NCI-H1436 (cell line): ENCODE measurements at regions not wholly inside any gene's neighbourhood (a gene's known extent, or its start where the extent isn't known, plus 50 kb on each side); places are given as distances from the start of the nearest gene placed in this dataset.

Experiments used
- DNase-seq: peaks from one replicate; lab custom pipeline; 2025; lab: John Stamatoyannopoulos, UW

DNA sequence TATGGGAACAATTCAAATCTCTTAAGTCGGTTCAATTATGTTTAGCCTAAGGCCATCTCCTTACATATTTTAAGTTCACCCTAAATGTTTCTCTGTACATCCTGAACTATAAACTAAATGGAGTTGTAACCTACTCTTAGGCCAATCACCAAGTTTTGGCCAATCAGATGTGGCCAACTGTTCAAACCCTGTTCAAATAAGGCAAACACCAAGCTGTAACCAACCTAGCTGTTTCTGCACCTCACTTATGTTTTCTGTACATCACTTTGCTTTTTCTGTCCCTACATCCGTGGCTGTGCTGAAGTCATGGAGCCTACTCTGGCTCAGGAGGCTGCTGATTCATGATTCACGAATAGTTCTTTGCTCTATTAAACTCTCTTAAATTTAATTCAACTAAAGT, 165.3 kb downstream of the GASK1B start:
- no peak for DNase-seq

DNA sequence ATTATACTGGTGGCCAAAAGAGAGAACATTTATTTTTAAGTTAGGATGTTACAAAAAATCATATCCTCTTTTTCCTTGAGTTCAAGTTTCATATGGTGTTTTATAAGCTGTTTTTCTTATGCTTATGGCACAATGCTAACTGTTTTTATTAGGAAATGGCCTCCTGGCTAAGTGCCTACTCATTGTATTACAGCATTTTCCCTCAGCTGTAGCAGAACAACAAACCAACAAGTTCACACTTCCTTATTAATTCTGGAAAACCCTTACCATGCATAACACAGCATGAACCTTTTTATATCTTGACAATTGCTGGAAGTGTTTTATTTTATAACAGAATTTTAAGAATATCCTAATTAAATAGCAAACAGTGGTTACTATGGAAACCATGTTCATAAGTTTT, 165.8 kb downstream of the GASK1B start:
- DNase-seq = no peak

DNA sequence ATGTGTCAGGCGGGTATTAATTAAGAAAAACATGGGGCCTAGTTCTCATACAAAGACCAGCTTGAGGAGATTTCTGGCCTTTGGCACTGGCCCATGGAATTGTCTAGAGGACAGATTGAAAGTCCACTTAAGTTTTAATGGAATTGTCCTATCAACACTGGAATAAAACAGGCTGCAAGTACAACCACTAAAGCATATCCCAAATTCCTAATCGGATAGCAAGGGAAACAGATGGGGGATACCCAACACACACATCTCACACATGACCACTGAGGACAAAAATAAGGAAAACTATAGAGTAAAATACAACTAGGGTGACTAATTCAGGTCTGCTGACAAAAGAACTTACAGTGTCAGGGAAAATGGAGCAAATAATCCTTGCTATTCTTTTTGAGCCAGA, 167.8 kb downstream of the GASK1B start:
- DNase-seq = no peak

DNA sequence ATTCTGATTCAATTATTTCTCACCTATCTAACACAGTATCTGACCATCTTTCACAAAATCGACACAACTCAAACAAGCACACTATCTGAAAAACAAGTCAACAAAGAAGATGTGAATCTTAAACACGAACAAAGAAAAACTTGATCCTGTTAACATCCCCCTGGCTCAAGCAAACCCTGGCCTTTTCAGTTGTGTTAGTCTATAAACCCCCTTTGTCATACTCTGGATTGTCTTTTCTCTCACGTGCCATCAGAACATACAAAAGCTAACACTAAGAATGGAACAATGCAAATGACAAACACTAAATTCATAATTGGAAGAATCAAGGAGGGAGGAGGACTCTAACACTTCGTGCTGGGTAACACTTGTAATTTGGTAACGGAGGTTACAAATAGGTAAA, 168.7 kb downstream of the GASK1B start:
- no peak for DNase-seq

DNA sequence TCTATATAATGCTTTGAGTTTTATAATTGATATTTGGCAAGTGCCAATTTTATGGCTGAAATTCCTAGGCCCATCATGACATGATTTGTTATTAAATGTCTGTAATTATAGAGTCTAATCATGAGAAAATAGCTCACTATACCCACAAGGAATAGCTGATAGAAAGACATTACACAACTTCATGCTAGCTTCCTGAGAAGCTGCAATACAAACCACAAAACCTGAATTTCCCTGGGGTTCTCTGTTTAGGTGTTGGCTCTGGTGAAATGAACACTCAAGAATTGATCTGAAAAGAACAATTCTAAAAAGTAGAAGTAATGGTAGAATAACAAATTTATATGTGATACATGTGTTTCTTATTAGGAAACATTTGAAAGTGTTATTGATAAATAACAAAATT, 169.6 kb downstream of the GASK1B start:
- DNase-seq = no peak

- no peak for DNase-seq
Observed at GRCh38 chr4:158002173-158002572, 170.7 kb downstream of the GASK1B start.

- DNase-seq = no peak
Observed at GRCh38 chr4:158001756-158002155, 171.1 kb downstream of the GASK1B start.

- no peak for DNase-seq
Observed at GRCh38 chr4:157999723-158000122, 173.1 kb downstream of the GASK1B start.

GRCh38 chr4:157997296-157997695, 175.5 kb downstream of the GASK1B start:
- DNase-seq = no peak

- DNase-seq = no peak
Observed at GRCh38 chr4:157996061-157997028, 176.5 kb downstream of the GASK1B start.

- DNase-seq = no peak
Observed at GRCh38 chr4:157994863-157995262, 178.0 kb downstream of the GASK1B start.

GRCh38 chr4:157992948-157993839, 179.6 kb downstream of the GASK1B start:
- no peak for DNase-seq

DNA sequence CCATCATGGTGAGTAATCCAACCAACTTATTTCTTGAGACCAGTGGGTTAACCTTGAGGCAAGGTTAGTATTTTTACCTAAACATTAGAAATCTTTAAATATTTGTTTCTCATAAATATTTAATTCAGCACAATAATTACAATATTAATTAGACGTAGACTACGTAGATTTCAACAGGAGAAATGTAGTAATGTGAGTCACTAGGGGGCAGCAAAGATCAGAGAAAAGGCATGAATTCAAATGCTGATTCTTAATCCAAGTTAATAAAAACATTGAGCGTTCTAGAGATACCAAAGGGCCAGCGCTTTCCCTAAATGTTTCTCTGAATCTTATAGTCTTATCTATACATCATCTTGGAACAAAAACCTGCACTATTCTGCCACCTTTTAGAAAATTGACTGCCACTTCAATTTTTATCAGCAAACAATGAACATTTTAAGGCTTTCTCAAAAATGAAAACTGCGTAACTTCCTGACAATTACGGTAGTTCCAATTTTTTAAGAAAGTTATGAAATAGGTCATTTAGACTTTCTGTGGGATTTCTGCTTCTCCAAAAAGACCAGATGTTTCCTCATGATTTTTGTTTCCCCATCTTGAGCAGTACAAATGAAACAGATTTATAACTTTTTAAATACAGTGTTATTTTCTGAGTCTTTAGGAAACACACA, 180.7 kb downstream of the GASK1B start:
- peak; percentile 23 for DNase-seq

- DNase-seq = no peak
Observed at GRCh38 chr4:157988641-157989040, 184.2 kb downstream of the GASK1B start.

DNA sequence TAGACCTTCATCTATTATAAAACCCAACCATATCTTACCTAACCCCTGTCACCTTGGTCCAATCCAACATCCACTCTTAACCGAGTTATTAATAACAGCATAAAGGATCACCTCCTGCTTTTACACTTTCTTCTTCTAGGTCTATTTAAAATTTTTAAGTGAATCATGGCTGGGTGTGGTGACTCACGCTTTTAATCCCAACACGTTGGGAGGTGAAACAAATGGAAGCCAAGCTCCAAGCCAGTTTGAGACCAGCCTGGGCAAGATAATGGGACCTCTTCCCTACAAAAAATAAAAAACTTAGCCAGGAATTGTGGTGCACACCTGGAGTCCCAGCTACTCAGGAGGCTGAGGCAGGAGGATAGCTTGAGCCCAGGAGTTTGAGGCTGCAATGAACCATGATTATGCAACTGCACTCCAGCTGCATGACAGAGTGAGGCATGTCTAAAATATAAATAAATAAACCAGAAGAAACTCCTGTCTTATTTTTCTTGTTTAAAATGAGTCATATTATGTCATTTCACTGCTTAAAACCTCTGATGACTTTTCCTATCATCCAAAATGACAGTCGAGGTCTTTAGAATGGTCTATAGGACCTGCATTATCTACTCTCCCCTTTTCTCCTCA, 188.4 kb downstream of the GASK1B start:
- DNase-seq = no peak

- DNase-seq = no peak
Observed at GRCh38 chr4:157983300-157983699, 189.5 kb downstream of the GASK1B start.

- DNase-seq = no peak
Observed at GRCh38 chr4:157980158-157980557, 192.7 kb downstream of the GASK1B start.

DNA sequence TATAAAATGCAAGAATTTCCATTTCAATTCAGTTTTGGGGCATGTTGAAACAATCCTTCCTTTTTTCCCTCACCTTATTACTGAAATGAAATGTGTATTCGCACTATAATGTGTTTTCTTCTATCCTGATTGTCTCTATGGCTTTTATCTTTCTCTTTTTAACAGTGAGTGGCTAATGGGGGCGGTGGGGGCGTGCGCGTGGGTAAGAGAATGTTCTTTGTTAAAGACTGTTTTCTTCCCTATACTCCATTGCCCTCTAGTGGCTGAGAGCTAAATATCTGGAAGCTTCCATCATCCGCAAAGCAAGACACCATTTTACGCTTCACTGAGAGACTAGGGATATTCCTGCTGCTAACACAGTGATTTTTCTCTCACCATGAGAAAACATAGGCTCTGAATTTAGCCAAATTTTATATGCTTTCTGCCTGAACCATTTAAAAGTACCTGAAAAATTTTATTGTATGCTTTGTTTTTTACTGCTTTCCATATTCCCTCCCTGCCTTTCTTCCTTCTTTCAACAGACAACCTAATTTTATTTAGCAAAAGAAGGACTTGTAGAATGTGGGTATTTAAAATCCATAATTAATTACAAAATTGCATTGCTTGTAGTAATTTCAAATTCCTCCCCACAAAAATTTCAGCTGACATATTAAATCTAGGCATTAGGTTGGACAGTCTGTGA, 194.0 kb downstream of the GASK1B start:
- peak; percentile 4 for DNase-seq

DNA sequence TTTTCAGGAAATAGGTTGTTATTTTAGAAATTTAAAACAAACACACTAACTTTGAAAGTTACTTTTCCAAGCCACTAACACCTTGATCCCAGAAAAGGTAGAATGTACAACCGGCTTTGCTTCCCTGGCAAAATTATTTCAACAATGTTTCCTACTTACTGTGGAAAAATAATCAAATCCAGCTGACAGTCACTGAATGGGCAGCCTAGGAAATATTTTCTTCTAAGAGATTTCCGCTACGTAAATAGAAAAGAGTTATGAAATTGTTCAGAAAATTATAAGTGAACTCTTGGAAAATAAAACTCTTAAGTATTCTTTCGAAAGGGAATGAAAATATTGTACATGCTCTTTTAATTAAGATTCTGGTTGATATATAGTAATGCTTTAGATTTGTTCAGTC, 195.7 kb downstream of the GASK1B start:
- no peak for DNase-seq

GRCh38 chr4:157973297-157973696, 199.5 kb downstream of the GASK1B start:
- no peak for DNase-seq

GRCh38 chr4:157964463-157964862, 208.4 kb downstream of the GASK1B start:
- DNase-seq = no peak
